RWPE1 (cell line): ENCODE measurements at regions not wholly inside any gene's neighbourhood (a gene's known extent, or its start where the extent isn't known, plus 50 kb on each side); places are given as distances from the start of the nearest gene placed in this dataset.

Source experiments
- CTCF ChIA-PET: fragments of 350-600 bp; sonication (Branson Sonifier 250); formaldehyde crosslinking; extraction: SDS; loops from one replicate; lab custom pipeline; 2021; lab: Yijun Ruan, JAX
- POLR2A ChIA-PET: fragments of 400-600 bp; formaldehyde crosslinking; extraction: SDS; loops from one replicate; lab custom pipeline; 2020; ENCODE audit warnings: antibody characterized with exemption; ENCODE audit not compliant: low non-redundant PET; lab: Yijun Ruan, JAX
- DNase-seq: peaks from one replicate; pipeline ENCODE4 v3.0.0; 2012; ENCODE audit warnings: low spot score
- H3K27ac ChIP-seq: fragments of 450-650 bp; 2 replicates; pipeline ENCODE4 v1.5.1; 2017
- CTCF ChIP-seq: fragments of 450-650 bp; conservative IDR thresholded peaks from 2 replicates; pipeline ENCODE4 v1.5.1; 2017; ENCODE audit warnings: low read depth, mild to moderate bottlenecking

GRCh38 chr15:53437985-53438841 lies 321.2 kb downstream of the WDR72 start:
- no peak overlapping the region for H3K27ac ChIP-seq
- ChIA-PET POLR2A (no interaction called here), CTCF (interaction anchor here (0.6 to 0.7 kb wide), 2 partner anchors 219 to 1759 kb away, joined by 3 read pairs; partner anchors contain the start of gene RSL24D1)
- no peak for DNase-seq
- no peak for TF ChIP-seq CTCF

- no peak overlapping the region for H3K27ac ChIP-seq
- TF ChIP-seq CTCF = no peak
- no peak for DNase-seq
- CTCF ChIA-PET = no interaction called here
- POLR2A ChIA-PET = no interaction called here
Measured at GRCh38 chr15:53437366-53437765, 322.1 kb downstream of the WDR72 start.

- CTCF ChIA-PET = no interaction called here
- no peak overlapping the region for H3K27ac ChIP-seq
- no peak for TF ChIP-seq CTCF
- POLR2A ChIA-PET = no interaction called here
- no peak for DNase-seq
Measured at GRCh38 chr15:53434174-53434678, 325.2 kb downstream of the WDR72 start.

- H3K27ac ChIP-seq = no peak overlapping the region
- no peak for TF ChIP-seq CTCF
- DNase-seq = no peak
- CTCF ChIA-PET = no interaction called here
- POLR2A ChIA-PET = no interaction called here
Measured at GRCh38 chr15:53416219-53416940, 343.1 kb downstream of the WDR72 start.

GRCh38 chr15:53414167-53414566 lies 345.3 kb downstream of the WDR72 start:
- DNase-seq = no peak
- no peak overlapping the region for H3K27ac ChIP-seq
- no peak for TF ChIP-seq CTCF
- ChIA-PET CTCF (no interaction called here), POLR2A (no interaction called here)

GRCh38 chr15:53412542-53412941 lies 346.9 kb downstream of the WDR72 start:
- TF ChIP-seq CTCF = no peak
- POLR2A ChIA-PET = no interaction called here
- H3K27ac ChIP-seq = no peak overlapping the region
- no peak for DNase-seq
- CTCF ChIA-PET = interaction anchor here (0.6 kb wide), 1 partner anchor 10 kb away, joined by 4 read pairs; no protein-coding TSS in a partner anchor
